Glutamatergic neuron (in vitro differentiated cells): ENCODE measurements at regions not wholly inside any gene's neighbourhood (a gene's known extent, or its start where the extent isn't known, plus 50 kb on each side); places are given as distances from the start of the nearest gene placed in this dataset.
A peak's percentile ranks its signal among the peaks of the same experiment; 100 is the strongest.

Source experiments
- DNase-seq: peaks from one replicate; pipeline ENCODE4 v3.0.0; 2022
- H3K27ac Mint-ChIP-seq: one replicate; pipeline ENCODE4 v1.8.0; 2020; ENCODE audit warnings: mild to moderate bottlenecking, mixed read lengths, inconsistent platforms; ENCODE audit not compliant: unreplicated experiment
- H3K27me3 Mint-ChIP-seq: one replicate; pipeline ENCODE4 v1.8.0; 2020; ENCODE audit warnings: mild to moderate bottlenecking, moderate library complexity, mixed read lengths, inconsistent platforms; ENCODE audit not compliant: unreplicated experiment
- H3K36me3 Mint-ChIP-seq: one replicate; pipeline ENCODE4 v1.8.0; 2020; ENCODE audit warnings: mild to moderate bottlenecking, mixed read lengths, inconsistent platforms; ENCODE audit not compliant: unreplicated experiment
- H3K4me1 Mint-ChIP-seq: one replicate; pipeline ENCODE4 v1.8.0; 2020; ENCODE audit warnings: mild to moderate bottlenecking, low read depth, mixed read lengths, inconsistent platforms; ENCODE audit not compliant: unreplicated experiment
- H3K4me3 Mint-ChIP-seq: one replicate; pipeline ENCODE4 v1.8.0; 2020; ENCODE audit warnings: mild to moderate bottlenecking, mixed read lengths, inconsistent platforms; ENCODE audit not compliant: unreplicated experiment
- H3K9me3 Mint-ChIP-seq: one replicate; pipeline ENCODE4 v1.8.0; 2020; ENCODE audit warnings: mild to moderate bottlenecking, moderate library complexity, mixed read lengths, inconsistent platforms; ENCODE audit not compliant: unreplicated experiment
- TF ChIP-seq, protein P1 (sequence below): fragments of 200-600 bp; sonication (generic); IDR thresholded peaks from one replicate; pipeline ENCODE4 v1.5.0; 2021; ENCODE audit not compliant: partially characterized antibody, unreplicated experiment

GRCh38 chr12:60152756-60153155 lies 556.9 kb downstream of the SLC16A7 start:
- no peaks in the 10 kb centered on the region for H3K36me3 Mint-ChIP-seq
- TF ChIP-seq, protein P1, sequence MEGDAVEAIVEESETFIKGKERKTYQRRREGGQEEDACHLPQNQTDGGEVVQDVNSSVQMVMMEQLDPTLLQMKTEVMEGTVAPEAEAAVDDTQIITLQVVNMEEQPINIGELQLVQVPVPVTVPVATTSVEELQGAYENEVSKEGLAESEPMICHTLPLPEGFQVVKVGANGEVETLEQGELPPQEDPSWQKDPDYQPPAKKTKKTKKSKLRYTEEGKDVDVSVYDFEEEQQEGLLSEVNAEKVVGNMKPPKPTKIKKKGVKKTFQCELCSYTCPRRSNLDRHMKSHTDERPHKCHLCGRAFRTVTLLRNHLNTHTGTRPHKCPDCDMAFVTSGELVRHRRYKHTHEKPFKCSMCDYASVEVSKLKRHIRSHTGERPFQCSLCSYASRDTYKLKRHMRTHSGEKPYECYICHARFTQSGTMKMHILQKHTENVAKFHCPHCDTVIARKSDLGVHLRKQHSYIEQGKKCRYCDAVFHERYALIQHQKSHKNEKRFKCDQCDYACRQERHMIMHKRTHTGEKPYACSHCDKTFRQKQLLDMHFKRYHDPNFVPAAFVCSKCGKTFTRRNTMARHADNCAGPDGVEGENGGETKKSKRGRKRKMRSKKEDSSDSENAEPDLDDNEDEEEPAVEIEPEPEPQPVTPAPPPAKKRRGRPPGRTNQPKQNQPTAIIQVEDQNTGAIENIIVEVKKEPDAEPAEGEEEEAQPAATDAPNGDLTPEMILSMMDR = no peak
- H3K9me3 Mint-ChIP-seq = no peaks in the 10 kb centered on the region
- no peaks in the 10 kb centered on the region for H3K27me3 Mint-ChIP-seq
- no peak overlapping the region for H3K27ac Mint-ChIP-seq
- DNase-seq = no peak
- H3K4me1 Mint-ChIP-seq = no peaks in the 10 kb centered on the region
- no peak overlapping the region for H3K4me3 Mint-ChIP-seq

GRCh38 chr12:60159761-60160160 lies 563.9 kb downstream of the SLC16A7 start:
- Mint-ChIP-seq H3K4me3 (no peak overlapping the region), H3K4me1 (no peaks in the 10 kb centered on the region), H3K36me3 (no peaks in the 10 kb centered on the region), H3K9me3 (no peaks in the 10 kb centered on the region), H3K27me3 (no peaks in the 10 kb centered on the region), H3K27ac (no peak overlapping the region)
- DNase-seq = no peak
- TF ChIP-seq, protein P1 = no peak

- peak; percentile 14 for DNase-seq
- H3K36me3 Mint-ChIP-seq = no peaks in the 10 kb centered on the region
Measured at GRCh38 chr12:60162988-60163720, 567.3 kb downstream of the SLC16A7 start.

DNA sequence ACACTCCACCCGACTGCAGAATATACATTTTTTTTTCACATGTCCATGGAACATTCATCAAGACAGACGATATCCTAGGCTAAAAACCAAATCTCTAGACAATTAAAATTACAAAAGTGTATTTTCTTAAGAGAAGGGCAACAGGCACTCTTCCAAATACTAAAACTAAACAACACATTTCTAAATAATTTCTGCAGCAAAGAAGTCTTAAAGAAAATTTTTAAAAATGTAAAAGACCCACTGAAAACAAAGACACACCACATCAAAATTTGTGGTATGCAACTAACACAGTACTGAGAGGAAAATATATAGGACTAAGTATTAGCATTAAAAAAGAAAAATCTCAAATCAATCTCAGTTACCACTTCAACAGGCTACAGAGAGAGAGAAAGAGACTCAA lies 570.0 kb downstream of the SLC16A7 start:
- H3K4me1 Mint-ChIP-seq = no peaks in the 10 kb centered on the region
- H3K27ac Mint-ChIP-seq = no peak overlapping the region
- DNase-seq = no peak
- H3K36me3 Mint-ChIP-seq = no peaks in the 10 kb centered on the region
- H3K9me3 Mint-ChIP-seq = no peaks in the 10 kb centered on the region
- H3K27me3 Mint-ChIP-seq = no peaks in the 10 kb centered on the region
- H3K4me3 Mint-ChIP-seq = no peak overlapping the region
- TF ChIP-seq, protein P1 = no peak

More at GRCh38 chr12:60162988-60163720, 567.3 kb downstream of the SLC16A7 start:
- Mint-ChIP-seq H3K4me3 (no peak overlapping the region), H3K9me3 (no peaks in the 10 kb centered on the region), H3K4me1 (no peaks in the 10 kb centered on the region), H3K27ac (no peak overlapping the region), H3K27me3 (no peaks in the 10 kb centered on the region)
- TF ChIP-seq, protein P1 = no peak

DNA sequence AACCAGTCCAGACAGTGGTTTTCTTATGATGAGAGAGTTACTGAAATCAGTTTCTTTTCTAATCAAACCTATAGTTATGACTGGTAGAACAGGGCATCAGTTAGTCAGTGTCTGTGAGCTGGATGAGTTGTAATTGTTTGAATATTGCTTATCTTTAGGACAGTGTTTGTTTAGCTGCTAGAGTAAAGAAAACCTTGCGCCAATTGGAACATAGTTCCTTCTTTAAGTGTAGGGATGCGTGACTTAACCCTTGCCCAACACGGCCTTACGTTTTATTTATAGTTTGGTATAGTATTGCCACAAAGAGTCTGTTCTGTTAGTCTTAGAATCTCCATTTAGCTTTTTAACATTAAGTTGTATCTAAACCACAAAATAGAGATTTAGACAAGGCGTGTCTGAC lies 572.6 kb downstream of the SLC16A7 start:
- H3K4me1 Mint-ChIP-seq = peaks cover 11% of the 10 kb centered on the region

More for the DNA sequence above, 572.6 kb downstream of the SLC16A7 start:
- no peaks in the 10 kb centered on the region for H3K9me3 Mint-ChIP-seq
- TF ChIP-seq, protein P1 = no peak
- no peak overlapping the region for H3K27ac Mint-ChIP-seq
- H3K27me3 Mint-ChIP-seq = no peaks in the 10 kb centered on the region
- no peak overlapping the region for H3K4me3 Mint-ChIP-seq
- DNase-seq = no peak
- no peaks in the 10 kb centered on the region for H3K36me3 Mint-ChIP-seq
